ENCODE measurements at regions not wholly inside any gene's neighbourhood (a gene's known extent, or its start where the extent isn't known, plus 50 kb on each side); places are given as distances from the start of the nearest gene placed in this dataset.

DNA sequence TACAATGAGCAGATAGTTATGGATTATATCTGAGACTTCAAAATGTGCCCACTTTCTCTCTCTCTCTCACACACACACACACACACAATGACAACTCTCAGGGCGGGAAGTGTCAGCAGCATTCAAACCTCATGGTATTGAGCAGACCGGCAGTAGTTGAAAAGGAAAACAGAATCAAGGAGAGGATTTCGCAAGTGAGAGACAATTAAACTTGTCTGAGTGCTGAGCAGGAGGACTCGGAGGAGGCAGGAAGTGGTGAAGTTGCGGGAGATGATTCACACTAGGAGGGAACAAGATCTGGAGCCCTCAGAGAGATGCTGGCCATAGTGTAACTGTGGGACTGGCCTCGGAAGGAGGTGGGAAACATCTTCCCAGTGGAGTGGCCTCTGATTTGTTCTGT, 353.1 kb downstream of the EFNB2 start:
- DNase-seq = no peak
- H3K27me3 ChIP-seq = no peaks in the 10 kb centered on the region
- peaks cover 0 to 4% (median 2%) of the 10 kb centered on the region in 4 donors for H3K9me3 ChIP-seq
- no peak overlapping the region for H3K27ac ChIP-seq
- H3K4me1 ChIP-seq = no peaks in the 10 kb centered on the region
- no peaks in the 10 kb centered on the region for H3K36me3 ChIP-seq
- no peak overlapping the region for H3K4me3 ChIP-seq
- intact Hi-C loops (cut with DNase I) = no loop called here
- WGBS, 2 donors = 68 to 70% methylated on average over 6 of the region's 6 CpGs
- no peak for TF ChIP-seq POLR2AphosphoS5 (IDR thresholded peaks at IDR 0.05)

DNA sequence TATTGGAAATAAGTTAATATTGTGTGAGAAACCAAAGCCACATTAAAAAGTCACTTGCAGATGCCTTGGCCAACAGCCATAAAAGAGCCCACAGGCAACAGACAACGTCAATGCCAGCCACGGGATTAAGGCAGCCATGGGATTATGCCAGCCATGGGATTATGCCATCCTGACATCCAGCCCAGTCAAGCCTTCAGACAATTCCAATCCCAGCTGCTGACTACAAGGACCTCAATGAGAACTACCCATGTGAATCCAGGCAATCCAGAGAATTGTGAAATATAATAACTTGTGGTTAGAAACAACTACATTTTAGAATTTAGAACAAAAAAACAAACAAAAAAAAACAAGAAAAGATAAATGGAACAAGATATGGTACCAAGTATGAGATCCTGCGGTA, 356.6 kb downstream of the EFNB2 start:
- H3K9me3 ChIP-seq = peaks cover 0 to 4% (median 0%) of the 10 kb centered on the region in 4 donors
- H3K36me3 ChIP-seq = no peaks in the 10 kb centered on the region
- no peak overlapping the region for H3K27ac ChIP-seq
- no peaks in the 10 kb centered on the region for H3K27me3 ChIP-seq
- no peak overlapping the region for H3K4me3 ChIP-seq
- intact Hi-C loops (cut with DNase I) = no loop called here
- no peak for DNase-seq
- no peak for TF ChIP-seq POLR2A (IDR thresholded peaks at IDR 0.05)
- no peak for TF ChIP-seq CTCF (IDR thresholded peaks at IDR 0.05)
- no peak for TF ChIP-seq POLR2AphosphoS5 (IDR thresholded peaks at IDR 0.05)
- no peak for TF ChIP-seq EP300 (IDR thresholded peaks at IDR 0.05)
- H3K4me1 ChIP-seq = peaks cover 0 to 10% (median 4%) of the 10 kb centered on the region in 4 donors
- WGBS, 2 donors = 77 to 90% methylated on average over 3 of the region's 3 CpGs

GRCh38 chr13:106177146-106177545, 358.3 kb downstream of the EFNB2 start:
- intact Hi-C loops (cut with DNase I) = no loop called here
- 15 to 69% methylated on average over 5 of the region's 5 CpGs for WGBS, 2 donors
- no peaks in the 10 kb centered on the region for H3K27me3 ChIP-seq

GRCh38 chr13:106176117-106176516, 359.3 kb downstream of the EFNB2 start:
- DNase-seq = no peak
- 67 to 86% methylated on average over 4 of the region's 4 CpGs for WGBS, 2 donors
- intact Hi-C loops (cut with DNase I) = no loop called here

More at GRCh38 chr13:106177146-106177545, 358.3 kb downstream of the EFNB2 start:
- Histone ChIP-seq H3K4me1 (peaks cover 0 to 10% (median 4%) of the 10 kb centered on the region in 4 donors), H3K27ac (no peak overlapping the region), H3K4me3 (no peak overlapping the region), H3K36me3 (no peaks in the 10 kb centered on the region), H3K9me3 (peaks cover 0 to 4% (median 0%) of the 10 kb centered on the region in 4 donors)
- no peak for TF ChIP-seq POLR2A (IDR thresholded peaks at IDR 0.05)
- TF ChIP-seq EP300 (IDR thresholded peaks at IDR 0.05) = no peak
- no peak for TF ChIP-seq CTCF (IDR thresholded peaks at IDR 0.05)
- no peak for TF ChIP-seq POLR2AphosphoS5 (IDR thresholded peaks at IDR 0.05)
- DNase-seq = no peak

More at GRCh38 chr13:106176117-106176516, 359.3 kb downstream of the EFNB2 start:
- Histone ChIP-seq H3K4me1 (peaks cover 0 to 10% (median 4%) of the 10 kb centered on the region in 4 donors), H3K36me3 (no peaks in the 10 kb centered on the region), H3K4me3 (no peak overlapping the region), H3K9me3 (peaks cover 0 to 4% (median 0%) of the 10 kb centered on the region in 4 donors), H3K27me3 (no peaks in the 10 kb centered on the region), H3K27ac (no peak overlapping the region)
- TF ChIP-seq POLR2A (IDR thresholded peaks at IDR 0.05) (no peak), EP300 (IDR thresholded peaks at IDR 0.05) (no peak), CTCF (IDR thresholded peaks at IDR 0.05) (no peak), POLR2AphosphoS5 (IDR thresholded peaks at IDR 0.05) (no peak)
